MM.1S (cell line): ENCODE measurements at regions not wholly inside any gene's neighbourhood (a gene's known extent, or its start where the extent isn't known, plus 50 kb on each side); places are given as distances from the start of the nearest gene placed in this dataset.

ENCODE experiments used
- EZH2 ChIP-seq: fragments of 300-600 bp; sonication (generic); optimal IDR thresholded peaks from 2 replicates; pipeline ENCODE3; 2017; ENCODE audit warnings: low read depth, mild to moderate bottlenecking, antibody characterized with exemption, low read length, mixed read lengths
- EZH2phosphoT487 ChIP-seq: fragments of 300-600 bp; sonication (generic); IDR thresholded peaks from 2 replicates; pipeline ENCODE4 v1.6.1; 2018; ENCODE audit warnings: antibody characterized with exemption, low read length
- TF ChIP-seq, protein P1 (sequence below): fragments of 300-600 bp; sonication (generic); IDR thresholded peaks from 2 replicates; pipeline ENCODE4 v1.5.1; 2016; ENCODE audit warnings: antibody characterized with exemption, low read length, mixed read lengths

DNA sequence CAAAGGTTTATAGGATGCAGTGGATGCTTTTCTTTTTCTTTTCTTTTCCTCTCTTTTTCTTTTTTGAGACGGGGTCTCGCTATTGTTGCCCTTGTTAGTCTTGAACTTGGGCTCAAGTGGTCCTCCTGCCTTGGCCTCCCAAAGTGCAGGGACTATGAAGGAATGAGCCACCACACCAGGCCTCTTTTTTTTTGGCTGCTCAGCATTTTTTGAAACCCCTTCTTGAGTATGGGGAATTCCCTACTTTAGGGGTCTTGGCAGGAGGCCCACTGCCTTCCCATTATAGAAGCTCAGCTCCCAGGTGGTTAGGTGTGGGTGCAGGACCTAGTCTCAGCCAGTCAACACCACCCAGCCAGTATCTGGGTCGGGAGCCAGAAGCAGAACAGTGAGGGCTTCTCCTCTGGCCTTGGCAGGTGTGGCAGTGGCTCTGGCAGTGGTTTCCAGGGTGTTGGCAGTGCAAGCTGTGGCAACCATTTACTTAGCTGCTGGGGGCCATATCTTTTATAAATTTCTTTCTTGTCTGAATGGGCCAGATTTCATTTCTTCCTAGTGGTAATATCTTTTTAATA, 51.4 kb upstream of the ACYP2 start:
- TF ChIP-seq EZH2: no peak
- TF ChIP-seq, protein P1, sequence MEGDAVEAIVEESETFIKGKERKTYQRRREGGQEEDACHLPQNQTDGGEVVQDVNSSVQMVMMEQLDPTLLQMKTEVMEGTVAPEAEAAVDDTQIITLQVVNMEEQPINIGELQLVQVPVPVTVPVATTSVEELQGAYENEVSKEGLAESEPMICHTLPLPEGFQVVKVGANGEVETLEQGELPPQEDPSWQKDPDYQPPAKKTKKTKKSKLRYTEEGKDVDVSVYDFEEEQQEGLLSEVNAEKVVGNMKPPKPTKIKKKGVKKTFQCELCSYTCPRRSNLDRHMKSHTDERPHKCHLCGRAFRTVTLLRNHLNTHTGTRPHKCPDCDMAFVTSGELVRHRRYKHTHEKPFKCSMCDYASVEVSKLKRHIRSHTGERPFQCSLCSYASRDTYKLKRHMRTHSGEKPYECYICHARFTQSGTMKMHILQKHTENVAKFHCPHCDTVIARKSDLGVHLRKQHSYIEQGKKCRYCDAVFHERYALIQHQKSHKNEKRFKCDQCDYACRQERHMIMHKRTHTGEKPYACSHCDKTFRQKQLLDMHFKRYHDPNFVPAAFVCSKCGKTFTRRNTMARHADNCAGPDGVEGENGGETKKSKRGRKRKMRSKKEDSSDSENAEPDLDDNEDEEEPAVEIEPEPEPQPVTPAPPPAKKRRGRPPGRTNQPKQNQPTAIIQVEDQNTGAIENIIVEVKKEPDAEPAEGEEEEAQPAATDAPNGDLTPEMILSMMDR: no peak
- TF ChIP-seq EZH2phosphoT487: no peak
